ENCODE measurements at regions not wholly inside any gene's neighbourhood (a gene's known extent, or its start where the extent isn't known, plus 50 kb on each side); places are given as distances from the start of the nearest gene placed in this dataset.
"Not testable (repeated sequence)": the region's sequence is repeated elsewhere in the genome, so short reads cannot be mapped to it uniquely, and the experiment has no call there.

DNA sequence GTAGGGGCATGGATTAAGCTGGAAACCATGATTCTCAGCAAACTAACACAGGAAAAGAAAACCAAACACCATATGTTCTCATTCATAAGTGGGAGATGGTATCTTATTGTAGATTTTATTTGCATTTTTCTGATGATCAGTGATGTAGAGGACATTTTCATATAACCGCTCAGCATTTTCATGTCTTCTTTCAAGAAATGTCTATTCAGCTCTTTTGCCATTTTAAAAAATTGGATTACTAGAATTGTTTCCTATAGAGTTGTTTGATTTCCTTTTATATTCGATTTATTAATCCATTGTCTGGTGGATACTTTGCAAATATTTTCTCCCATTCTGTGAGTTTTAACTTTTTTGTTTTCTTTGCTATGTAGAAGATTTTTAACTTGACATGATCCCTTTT is 682.2 kb upstream of the BCHE start:
- TF ChIP-seq, protein P1, sequence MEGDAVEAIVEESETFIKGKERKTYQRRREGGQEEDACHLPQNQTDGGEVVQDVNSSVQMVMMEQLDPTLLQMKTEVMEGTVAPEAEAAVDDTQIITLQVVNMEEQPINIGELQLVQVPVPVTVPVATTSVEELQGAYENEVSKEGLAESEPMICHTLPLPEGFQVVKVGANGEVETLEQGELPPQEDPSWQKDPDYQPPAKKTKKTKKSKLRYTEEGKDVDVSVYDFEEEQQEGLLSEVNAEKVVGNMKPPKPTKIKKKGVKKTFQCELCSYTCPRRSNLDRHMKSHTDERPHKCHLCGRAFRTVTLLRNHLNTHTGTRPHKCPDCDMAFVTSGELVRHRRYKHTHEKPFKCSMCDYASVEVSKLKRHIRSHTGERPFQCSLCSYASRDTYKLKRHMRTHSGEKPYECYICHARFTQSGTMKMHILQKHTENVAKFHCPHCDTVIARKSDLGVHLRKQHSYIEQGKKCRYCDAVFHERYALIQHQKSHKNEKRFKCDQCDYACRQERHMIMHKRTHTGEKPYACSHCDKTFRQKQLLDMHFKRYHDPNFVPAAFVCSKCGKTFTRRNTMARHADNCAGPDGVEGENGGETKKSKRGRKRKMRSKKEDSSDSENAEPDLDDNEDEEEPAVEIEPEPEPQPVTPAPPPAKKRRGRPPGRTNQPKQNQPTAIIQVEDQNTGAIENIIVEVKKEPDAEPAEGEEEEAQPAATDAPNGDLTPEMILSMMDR (IDR thresholded peaks at IDR 0.05), result no peak
- H3K36me3 Mint-ChIP-seq (ENCODE audit: unreplicated experiment), result no peaks in the 10 kb centered on the region
- peaks cover 19% of the 10 kb centered on the region for H3K9me3 Mint-ChIP-seq (ENCODE audit: unreplicated experiment)
- H3K27ac Mint-ChIP-seq (ENCODE audit: unreplicated experiment), result no peak overlapping the region
- no peak overlapping the region for H3K4me3 Mint-ChIP-seq (ENCODE audit: unreplicated experiment)
- no peaks in the 10 kb centered on the region for H3K27me3 Mint-ChIP-seq (ENCODE audit: unreplicated experiment)
- no peaks in the 10 kb centered on the region for H3K4me1 Mint-ChIP-seq (ENCODE audit: unreplicated experiment)
- no peak for DNase-seq (ENCODE audit: extremely low spot score, unreplicated experiment)

DNA sequence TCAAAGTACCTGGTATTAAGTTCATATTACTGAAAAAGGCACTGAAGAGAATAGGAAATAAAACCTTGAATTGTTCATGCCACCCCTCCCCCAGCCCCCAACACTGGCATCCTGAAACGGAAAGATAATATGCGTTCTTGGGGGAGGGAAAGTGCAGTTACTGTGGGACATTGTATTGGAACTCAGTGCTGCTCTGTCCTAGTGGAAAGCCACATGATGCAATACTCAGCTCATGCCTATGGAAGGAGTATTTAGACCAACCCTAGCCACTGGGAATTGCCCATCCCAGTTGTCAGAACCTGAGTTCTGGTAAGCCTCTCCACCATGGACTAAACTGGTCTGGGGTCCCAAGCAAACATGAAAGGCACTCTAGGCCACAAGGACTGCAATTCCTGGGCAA is 680.8 kb upstream of the BCHE start:
- H3K4me3 Mint-ChIP-seq (ENCODE audit: unreplicated experiment), result no peak overlapping the region
- H3K9me3 Mint-ChIP-seq (ENCODE audit: unreplicated experiment), result peaks cover 30% of the 10 kb centered on the region
- H3K4me1 Mint-ChIP-seq (ENCODE audit: unreplicated experiment), result no peaks in the 10 kb centered on the region
- no peak for DNase-seq (ENCODE audit: extremely low spot score, unreplicated experiment)
- TF ChIP-seq, protein P1 (IDR thresholded peaks at IDR 0.05), result no peak
- H3K27ac Mint-ChIP-seq (ENCODE audit: unreplicated experiment), result no peak overlapping the region
- no peaks in the 10 kb centered on the region for H3K27me3 Mint-ChIP-seq (ENCODE audit: unreplicated experiment)
- no peaks in the 10 kb centered on the region for H3K36me3 Mint-ChIP-seq (ENCODE audit: unreplicated experiment)

DNA sequence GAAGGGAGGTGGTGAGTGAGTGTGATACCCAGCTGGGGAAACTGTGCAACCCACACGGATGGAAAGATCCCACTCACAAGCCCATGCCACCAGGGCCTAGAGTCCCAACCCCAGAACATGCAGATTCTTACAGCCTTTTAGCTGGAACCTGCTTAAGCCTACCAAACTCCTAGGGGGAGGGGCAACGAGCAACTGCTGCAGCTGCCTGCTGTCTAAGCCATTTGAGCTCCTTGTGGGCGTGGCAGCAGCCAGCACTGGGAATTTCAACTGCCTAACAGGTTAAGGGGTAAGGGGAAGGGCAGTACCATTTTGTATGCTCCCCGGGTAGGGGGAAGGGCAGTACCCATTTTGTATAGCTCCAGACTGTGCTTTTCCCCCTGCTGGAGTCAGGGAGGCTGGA is 673.2 kb upstream of the BCHE start:
- no peak for DNase-seq (ENCODE audit: extremely low spot score, unreplicated experiment)
- H3K4me1 Mint-ChIP-seq (ENCODE audit: unreplicated experiment), result no peaks in the 10 kb centered on the region
- peaks cover 31% of the 10 kb centered on the region for H3K9me3 Mint-ChIP-seq (ENCODE audit: unreplicated experiment)
- H3K27me3 Mint-ChIP-seq (ENCODE audit: unreplicated experiment), result no peaks in the 10 kb centered on the region
- TF ChIP-seq, protein P1 (IDR thresholded peaks at IDR 0.05), result no peak
- H3K4me3 Mint-ChIP-seq (ENCODE audit: unreplicated experiment), result no peak overlapping the region
- H3K27ac Mint-ChIP-seq (ENCODE audit: unreplicated experiment), result no peak overlapping the region
- no peaks in the 10 kb centered on the region for H3K36me3 Mint-ChIP-seq (ENCODE audit: unreplicated experiment)

DNA sequence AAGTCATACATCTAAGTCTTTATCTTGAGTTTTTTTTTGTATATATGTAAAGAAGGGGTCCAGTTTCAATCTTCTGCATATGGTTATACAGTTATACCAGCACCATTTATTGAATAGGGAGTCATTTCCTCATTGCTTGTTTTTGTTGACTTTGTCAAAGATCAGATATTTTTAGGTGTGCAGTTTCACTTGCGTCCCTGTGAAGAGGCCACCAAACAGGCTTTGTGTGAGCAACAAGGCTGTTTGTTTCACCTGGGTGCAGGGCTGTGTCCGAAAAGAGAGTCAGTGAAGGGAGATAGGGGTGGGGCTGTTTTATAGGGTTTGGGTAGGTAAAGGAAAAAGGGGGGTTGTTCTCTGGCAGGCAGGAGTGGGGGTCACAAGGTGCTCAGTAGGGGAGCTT is 663.2 kb upstream of the BCHE start:
- H3K27ac Mint-ChIP-seq (ENCODE audit: unreplicated experiment); H3K4me1 Mint-ChIP-seq (ENCODE audit: unreplicated experiment); H3K27me3 Mint-ChIP-seq (ENCODE audit: unreplicated experiment); DNase-seq (ENCODE audit: extremely low spot score, unreplicated experiment); H3K4me3 Mint-ChIP-seq (ENCODE audit: unreplicated experiment); H3K36me3 Mint-ChIP-seq (ENCODE audit: unreplicated experiment): not testable (repeated sequence)
- peaks cover 29% of the 10 kb centered on the region for H3K9me3 Mint-ChIP-seq (ENCODE audit: unreplicated experiment)

DNA sequence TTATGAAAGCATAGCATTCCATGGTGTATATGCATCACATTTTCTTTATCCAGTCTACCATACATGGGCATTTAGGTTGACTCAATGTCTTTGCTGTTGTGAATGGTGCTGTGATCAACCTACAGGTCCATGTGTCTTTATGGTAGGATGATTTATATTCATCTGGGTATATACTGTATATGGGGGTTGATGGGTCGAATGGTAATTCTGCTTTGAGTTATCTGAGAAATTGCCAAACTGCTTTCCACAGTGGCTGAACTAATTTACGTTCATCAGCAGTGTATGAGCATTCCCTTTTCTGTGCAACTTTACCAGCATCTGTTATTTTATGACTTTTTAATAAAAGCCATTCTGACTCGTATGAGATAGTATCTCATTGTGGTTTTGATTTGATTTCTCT is 662.4 kb upstream of the BCHE start:
- TF ChIP-seq, protein P1 (IDR thresholded peaks at IDR 0.05), result no peak
- H3K4me3 Mint-ChIP-seq (ENCODE audit: unreplicated experiment), result no peak overlapping the region
- H3K27me3 Mint-ChIP-seq (ENCODE audit: unreplicated experiment), result peaks cover 8% of the 10 kb centered on the region
- H3K27ac Mint-ChIP-seq (ENCODE audit: unreplicated experiment), result no peak overlapping the region
- no peak for DNase-seq (ENCODE audit: extremely low spot score, unreplicated experiment)
- no peaks in the 10 kb centered on the region for H3K36me3 Mint-ChIP-seq (ENCODE audit: unreplicated experiment)
- H3K9me3 Mint-ChIP-seq (ENCODE audit: unreplicated experiment), result peaks cover 24% of the 10 kb centered on the region
- H3K4me1 Mint-ChIP-seq (ENCODE audit: unreplicated experiment), result no peaks in the 10 kb centered on the region

DNA sequence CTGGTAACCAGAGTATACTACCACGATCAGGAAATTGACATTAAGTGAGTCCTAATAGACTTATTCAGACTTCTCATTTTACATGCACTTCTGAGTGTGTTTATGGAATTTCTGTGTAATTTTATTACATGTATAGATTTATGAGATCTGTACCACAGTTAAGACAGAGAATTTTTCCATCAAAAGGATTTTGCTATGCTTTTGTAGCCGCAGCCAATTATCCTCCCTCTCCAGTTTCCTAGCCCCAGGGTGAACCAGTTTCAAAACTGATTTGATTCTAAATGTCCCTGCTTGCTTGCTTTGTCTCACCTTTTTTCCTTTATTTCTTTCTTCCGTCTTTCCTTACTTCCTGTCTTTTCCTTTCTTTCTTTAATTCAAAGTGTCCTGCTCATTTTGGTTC is 661.2 kb upstream of the BCHE start:
- H3K4me3 Mint-ChIP-seq (ENCODE audit: unreplicated experiment), result no peak overlapping the region
- H3K27ac Mint-ChIP-seq (ENCODE audit: unreplicated experiment), result no peak overlapping the region
- no peaks in the 10 kb centered on the region for H3K4me1 Mint-ChIP-seq (ENCODE audit: unreplicated experiment)
- H3K27me3 Mint-ChIP-seq (ENCODE audit: unreplicated experiment), result peaks cover 8% of the 10 kb centered on the region
- TF ChIP-seq, protein P1 (IDR thresholded peaks at IDR 0.05), result no peak
- H3K9me3 Mint-ChIP-seq (ENCODE audit: unreplicated experiment), result peaks cover 19% of the 10 kb centered on the region
- DNase-seq (ENCODE audit: extremely low spot score, unreplicated experiment), result no peak
- H3K36me3 Mint-ChIP-seq (ENCODE audit: unreplicated experiment), result no peaks in the 10 kb centered on the region

Data from osteocyte (in vitro differentiated cells).